IMR-90 (cell line): ENCODE measurements at regions not wholly inside any gene's neighbourhood (a gene's known extent, or its start where the extent isn't known, plus 50 kb on each side); places are given as distances from the start of the nearest gene placed in this dataset.

Source experiments
- ATAC-seq: fragments of 200-7000 bp; cut with Tn5 transposase; 2 replicates; pipeline ENCODE4 v1.9.1; 2020; ENCODE audit warnings: low read depth, mild to moderate bottlenecking, moderate library complexity
- BruUV-seq: library from RNA; stranded (reverse); fragments of 400-500 nt; replicated peaks from 2 replicates; lab custom pipeline; 2021; lab: Mats Ljungman, UMichigan
- CTCF ChIA-PET: fragments of 300-600 bp; formaldehyde crosslinking; extraction: SDS; loops from one replicate; lab custom pipeline; 2021; ENCODE audit warnings: antibody characterized with exemption; lab: Yijun Ruan, JAX
- POLR2A ChIA-PET: fragments of 300-600 bp; sonication (Branson Sonifier 250); formaldehyde crosslinking; loops from one replicate; lab custom pipeline; 2022; ENCODE audit warnings: antibody characterized with exemption; ENCODE audit not compliant: unreplicated experiment; lab: Charles Lee
- DNase-seq: peaks from one replicate; pipeline ENCODE4 v3.0.0; 2013
- H2AFZ ChIP-seq: replicated peaks from 2 replicates; pipeline ENCODE3; 2013; ENCODE audit warnings: low read length, mild to moderate bottlenecking; ENCODE audit not compliant: poor library complexity
- H2AK5ac ChIP-seq: 2 replicates; pipeline ENCODE4 v1.6.1; 2013; ENCODE audit warnings: low read depth, low read length, inconsistent platforms
- H2AK9ac ChIP-seq: replicated peaks from 2 replicates; pipeline ENCODE3; 2013; ENCODE audit warnings: mild to moderate bottlenecking, low read depth, low read length, moderate library complexity; ENCODE audit not compliant: poor library complexity
- H2BK120ac ChIP-seq: 2 replicates; pipeline ENCODE4 v1.6.1; 2013; ENCODE audit warnings: low read depth, low read length, inconsistent platforms
- H2BK15ac ChIP-seq: 3 replicates; pipeline ENCODE4 v1.6.1; 2013; ENCODE audit warnings: low read depth, low read length, inconsistent platforms
- H2BK20ac ChIP-seq: 2 replicates; pipeline ENCODE4 v1.6.1; 2013; ENCODE audit warnings: low read depth, mild to moderate bottlenecking, inconsistent platforms, low read length, moderate library complexity
- H2BK5ac ChIP-seq: 2 replicates; pipeline ENCODE4 v1.6.1; 2013; ENCODE audit warnings: mild to moderate bottlenecking, low read depth, low read length, inconsistent platforms; ENCODE audit not compliant: poor library complexity, severe bottlenecking
- H3K14ac ChIP-seq: replicated peaks from 2 replicates; pipeline ENCODE4 v1.6.1; 2013; ENCODE audit warnings: low read depth, low read length, inconsistent platforms
- H3K18ac ChIP-seq: 2 replicates; pipeline ENCODE4 v1.6.1; 2013; ENCODE audit warnings: low read depth, low read length, control low read depth
- H3K23ac ChIP-seq: 2 replicates; pipeline ENCODE4 v1.6.1; 2013; ENCODE audit warnings: low read depth, low read length, inconsistent platforms
- H3K27ac ChIP-seq: 2 replicates; pipeline ENCODE4 v1.5.1; 2013; ENCODE audit warnings: mild to moderate bottlenecking, control low read depth, low read length; ENCODE audit not compliant: insufficient read depth
- H3K27me3 ChIP-seq: 2 replicates; pipeline ENCODE4 v1.6.1; 2013; ENCODE audit warnings: low read length; ENCODE audit not compliant: control insufficient read depth, insufficient read depth
- H3K36me3 ChIP-seq: 2 replicates; pipeline ENCODE4 v1.6.1; 2013; ENCODE audit warnings: low read length, mixed read lengths; ENCODE audit not compliant: control insufficient read depth, insufficient read depth
- H3K4ac ChIP-seq: 2 replicates; pipeline ENCODE4 v1.6.1; 2013; ENCODE audit warnings: low read depth, low read length, inconsistent platforms
- H3K4me1 ChIP-seq: 2 replicates; pipeline ENCODE4 v1.6.1; 2013; ENCODE audit warnings: low read length, mixed read lengths; ENCODE audit not compliant: control insufficient read depth, insufficient read depth
- H3K4me2 ChIP-seq: 2 replicates; pipeline ENCODE4 v1.6.1; 2013; ENCODE audit warnings: low read depth, mild to moderate bottlenecking, control low read depth, low read length, moderate library complexity
- H3K4me3 ChIP-seq: 2 replicates; pipeline ENCODE4 v1.5.1; 2013; ENCODE audit warnings: low read depth, mild to moderate bottlenecking, control low read depth, low read length, moderate library complexity; ENCODE audit not compliant: insufficient read depth
- H3K56ac ChIP-seq: 2 replicates; pipeline ENCODE4 v1.6.1; 2013; ENCODE audit warnings: low read length, inconsistent platforms; ENCODE audit not compliant: insufficient read depth; ENCODE audit errors: extremely low read depth
- H3K79me1 ChIP-seq, 2 experiments: 2 replicates each; pipeline ENCODE4 v1.6.1; 2013; ENCODE audit warnings: low read length in 2 of 2, inconsistent platforms in 1 of 2, low read depth in 1 of 2
- H3K9ac ChIP-seq: 2 replicates; pipeline ENCODE4 v1.6.1; 2013; ENCODE audit warnings: low read depth, low read length, control low read depth
- H3K9me1 ChIP-seq: 2 replicates; pipeline ENCODE4 v1.6.1; 2013; ENCODE audit warnings: low read length, inconsistent platforms; ENCODE audit not compliant: insufficient read depth
- H3K9me3 ChIP-seq: 2 replicates; pipeline ENCODE4 v1.6.1; 2013; ENCODE audit warnings: low read length; ENCODE audit not compliant: control insufficient read depth, insufficient read depth
- H4K20me1 ChIP-seq: 2 replicates; pipeline ENCODE4 v1.6.1; 2013; ENCODE audit warnings: low read length, inconsistent platforms; ENCODE audit not compliant: insufficient read depth
- H4K5ac ChIP-seq: 2 replicates; pipeline ENCODE4 v1.6.1; 2013; ENCODE audit warnings: mild to moderate bottlenecking, low read depth, low read length, control low read depth
- H4K8ac ChIP-seq, 2 experiments: 2 replicates each; pipeline ENCODE4 v1.6.1; 2013; ENCODE audit warnings: low read depth in 2 of 2, low read length in 2 of 2, control low read depth in 1 of 2, inconsistent platforms in 1 of 2
- H4K91ac ChIP-seq: 2 replicates; pipeline ENCODE4 v1.6.1; 2013; ENCODE audit warnings: low read depth, low read length, inconsistent platforms; ENCODE audit not compliant: insufficient read depth
- CEBPB ChIP-seq: IDR thresholded peaks from 2 replicates; pipeline ENCODE4 v1.6.1; 2012; ENCODE audit warnings: low read depth, low read length, improper control_type of control experiment
- MAFK ChIP-seq: IDR thresholded peaks from 2 replicates; pipeline ENCODE4 v1.6.1; 2012; ENCODE audit warnings: low read depth, low read length, improper control_type of control experiment
- WGBS, 2 experiments: methylation state at CpG; one replicate each; pipeline versions ENCODE4 v1.1.5 to v1.1.7; 2013; ENCODE audit warnings: missing lambda C conversion rate in 2 of 2; ENCODE audit not compliant: insufficient read length in 1 of 2; ENCODE audit errors: extremely low coverage in 2 of 2; 5-methylcytosine and 5-hydroxymethylcytosine counted together
- dilution Hi-C: fragments of 300-500 bp; cut with HindIII; formaldehyde crosslinking; loops from one replicate; pipeline ENCODE4 v1.14.3; 2018; ENCODE audit warnings: low sequenced_read_pairs; ENCODE audit not compliant: unreplicated experiment
- in situ Hi-C: fragments of 300-500 bp; cut with MboI; formaldehyde crosslinking; loops from 3 replicates; pipeline ENCODE4 v1.14.3; 2019; ENCODE audit warnings: low sequenced_read_pairs, inconsistent platforms, mixed read lengths
- intact Hi-C: fragments of 100-400 bp; cut with micrococcal nuclease; formaldehyde crosslinking; loops from 2 replicates; pipeline ENCODE4 v1.10.0; 2022

GRCh38 chr13:112158961-112159360, 92.0 kb downstream of the SOX1 start:
- H2BK5ac ChIP-seq, result no peak overlapping the region
- no peak overlapping the region for H3K18ac ChIP-seq
- H2AK5ac ChIP-seq, result no peak overlapping the region
- no peak overlapping the region for H2BK20ac ChIP-seq
- H3K27ac ChIP-seq, result no peak overlapping the region
- POLR2A ChIA-PET, result no interaction called here
- no peak overlapping the region for H3K4me2 ChIP-seq
- no peak overlapping the region for H3K4me3 ChIP-seq
- H3K9ac ChIP-seq, result no peak overlapping the region
- H2AK9ac ChIP-seq, result no peak overlapping the region
- no peaks in the 10 kb centered on the region for H3K9me1 ChIP-seq
- no peak overlapping the region for H3K56ac ChIP-seq
- DNase-seq, result no peak
- no TSS peak for BruUV-seq
- H3K23ac ChIP-seq, result no peak overlapping the region
- no peak overlapping the region for H4K91ac ChIP-seq
- intact Hi-C loops (no loop called here), dilution Hi-C loops (no loop called here), in situ Hi-C loops (no loop called here)
- H4K20me1 ChIP-seq, result no peaks in the 10 kb centered on the region
- CTCF ChIA-PET, result no interaction called here
- no peaks in the 10 kb centered on the region for H3K79me1 ChIP-seq
- ATAC-seq, result no peak
- no peak overlapping the region for H2BK15ac ChIP-seq
- H4K8ac ChIP-seq, result no peak overlapping the region
- H3K27me3 ChIP-seq, result no peaks in the 10 kb centered on the region
- TF ChIP-seq MAFK (no peak), CEBPB (no peak)
- H2AFZ ChIP-seq, result no peak overlapping the region
- H2BK120ac ChIP-seq, result no peak overlapping the region
- WGBS, 2 experiments, result no CpG with 5 or more reads among the region's 5 CpGs
- H3K4me1 ChIP-seq, result no peaks in the 10 kb centered on the region
- peaks cover 38% of the 10 kb centered on the region for H3K9me3 ChIP-seq
- no peak overlapping the region for H4K5ac ChIP-seq
- no peak overlapping the region for H3K14ac ChIP-seq
- H3K4ac ChIP-seq, result no peak overlapping the region
- no peaks in the 10 kb centered on the region for H3K36me3 ChIP-seq
